Neural progenitor cell (in vitro differentiated cells): ENCODE measurements at regions not wholly inside any gene's neighbourhood (a gene's known extent, or its start where the extent isn't known, plus 50 kb on each side); places are given as distances from the start of the nearest gene placed in this dataset.

Source experiments
- EZH2 ChIP-seq: fragments of 200-600 bp; sonication (generic); IDR thresholded peaks from 2 replicates; pipeline ENCODE4 v1.6.1; 2017; ENCODE audit warnings: antibody characterized with exemption, mild to moderate bottlenecking, moderate library complexity
- EZH2phosphoT487 ChIP-seq: fragments of 200-600 bp; sonication (generic); IDR thresholded peaks from 2 replicates; pipeline ENCODE4 v1.6.1; 2017; ENCODE audit warnings: antibody characterized with exemption
- TF ChIP-seq, protein P1 (sequence below): fragments of 200-600 bp; sonication (generic); IDR thresholded peaks from 2 replicates; pipeline ENCODE4 v1.5.1; 2017; ENCODE audit warnings: antibody characterized with exemption, mild to moderate bottlenecking

DNA sequence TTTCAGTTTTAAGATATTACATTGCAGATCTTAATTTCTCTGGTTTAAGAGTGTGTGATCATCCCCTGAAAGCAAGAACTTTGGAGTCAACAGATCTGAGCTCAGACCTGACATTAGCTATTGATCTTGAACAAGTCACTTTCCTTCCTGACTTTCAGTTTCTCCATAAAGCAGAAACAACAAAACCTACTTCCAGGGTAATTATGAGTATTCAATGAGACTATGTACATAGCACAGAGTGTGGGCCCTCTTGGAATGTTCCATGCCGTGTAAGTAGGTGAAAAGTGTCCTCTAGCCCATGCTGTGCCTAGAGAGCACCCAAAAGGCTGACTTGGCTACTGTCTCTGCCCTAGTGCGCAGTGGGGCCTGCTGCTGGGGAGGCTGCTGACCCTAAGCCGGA is 188.0 kb upstream of the RPL34 start:
- TF ChIP-seq, protein P1, sequence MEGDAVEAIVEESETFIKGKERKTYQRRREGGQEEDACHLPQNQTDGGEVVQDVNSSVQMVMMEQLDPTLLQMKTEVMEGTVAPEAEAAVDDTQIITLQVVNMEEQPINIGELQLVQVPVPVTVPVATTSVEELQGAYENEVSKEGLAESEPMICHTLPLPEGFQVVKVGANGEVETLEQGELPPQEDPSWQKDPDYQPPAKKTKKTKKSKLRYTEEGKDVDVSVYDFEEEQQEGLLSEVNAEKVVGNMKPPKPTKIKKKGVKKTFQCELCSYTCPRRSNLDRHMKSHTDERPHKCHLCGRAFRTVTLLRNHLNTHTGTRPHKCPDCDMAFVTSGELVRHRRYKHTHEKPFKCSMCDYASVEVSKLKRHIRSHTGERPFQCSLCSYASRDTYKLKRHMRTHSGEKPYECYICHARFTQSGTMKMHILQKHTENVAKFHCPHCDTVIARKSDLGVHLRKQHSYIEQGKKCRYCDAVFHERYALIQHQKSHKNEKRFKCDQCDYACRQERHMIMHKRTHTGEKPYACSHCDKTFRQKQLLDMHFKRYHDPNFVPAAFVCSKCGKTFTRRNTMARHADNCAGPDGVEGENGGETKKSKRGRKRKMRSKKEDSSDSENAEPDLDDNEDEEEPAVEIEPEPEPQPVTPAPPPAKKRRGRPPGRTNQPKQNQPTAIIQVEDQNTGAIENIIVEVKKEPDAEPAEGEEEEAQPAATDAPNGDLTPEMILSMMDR, result no peak
- TF ChIP-seq EZH2phosphoT487, result no peak
- TF ChIP-seq EZH2, result no peak
